GM12892 (cell line): ENCODE measurements at regions not wholly inside any gene's neighbourhood (a gene's known extent, or its start where the extent isn't known, plus 50 kb on each side); places are given as distances from the start of the nearest gene placed in this dataset.
"Not testable (repeated sequence)": the region's sequence is repeated elsewhere in the genome, so short reads cannot be mapped to it uniquely, and the experiment has no call there.

Experiments
- DNase-seq: peaks from one replicate; pipeline ENCODE4 v3.0.0; 2011; ENCODE audit not compliant: insufficient read length
- FAIRE-seq: peaks from 2 replicates; lab custom pipeline; 2011; peaks lifted over from hg19 to GRCh38; lab: Jason Lieb, UNC
- POLR2A ChIP-seq: IDR thresholded peaks from 2 replicates; pipeline ENCODE4 v1.6.1; 2011; ENCODE audit warnings: low read depth, low read length, control low read depth
- POLR2AphosphoS5 ChIP-seq: IDR thresholded peaks from 2 replicates; pipeline ENCODE4 v1.6.1; 2011; ENCODE audit warnings: low read depth, low read length, control low read depth
- TAF1 ChIP-seq: IDR thresholded peaks from 2 replicates; pipeline ENCODE4 v1.6.1; 2011; ENCODE audit warnings: low read depth, mild to moderate bottlenecking, control low read depth, low read length, borderline replicate concordance

DNA sequence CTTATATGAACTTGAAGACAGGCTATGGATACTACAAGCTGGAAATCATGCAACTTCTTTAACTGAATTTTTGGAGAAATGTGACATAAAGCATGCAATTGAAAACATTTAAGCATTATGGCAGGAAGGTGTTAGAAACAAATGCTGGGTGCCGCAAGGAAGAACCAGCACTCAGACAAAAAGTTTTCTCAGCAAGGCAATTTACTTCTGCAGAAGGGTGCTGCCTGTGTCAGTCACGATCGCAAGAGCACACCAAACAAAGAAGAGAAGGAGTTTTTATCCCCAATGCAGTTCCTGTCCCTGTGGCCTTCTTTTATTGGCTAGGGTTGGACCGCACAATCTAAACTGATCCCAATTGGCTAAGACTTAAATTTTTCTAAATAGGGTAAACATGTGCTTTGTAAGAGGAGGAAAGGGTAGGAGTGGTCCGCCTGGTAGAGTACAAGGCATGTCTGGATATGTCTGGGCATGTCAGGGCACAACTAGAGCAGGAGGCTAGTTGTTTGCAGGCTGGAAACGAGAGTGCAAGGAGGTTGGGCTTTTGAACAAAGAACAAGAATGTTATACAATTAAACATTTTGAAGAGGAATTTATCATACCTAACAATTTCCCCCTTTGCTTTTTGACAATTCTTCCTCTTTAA lies 109.6 kb upstream of the FAM3C start:
- TF ChIP-seq TAF1, result no peak
- TF ChIP-seq POLR2A, result no peak
- TF ChIP-seq POLR2AphosphoS5, result no peak
- FAIRE-seq, result no peak
- no peak for DNase-seq

DNA sequence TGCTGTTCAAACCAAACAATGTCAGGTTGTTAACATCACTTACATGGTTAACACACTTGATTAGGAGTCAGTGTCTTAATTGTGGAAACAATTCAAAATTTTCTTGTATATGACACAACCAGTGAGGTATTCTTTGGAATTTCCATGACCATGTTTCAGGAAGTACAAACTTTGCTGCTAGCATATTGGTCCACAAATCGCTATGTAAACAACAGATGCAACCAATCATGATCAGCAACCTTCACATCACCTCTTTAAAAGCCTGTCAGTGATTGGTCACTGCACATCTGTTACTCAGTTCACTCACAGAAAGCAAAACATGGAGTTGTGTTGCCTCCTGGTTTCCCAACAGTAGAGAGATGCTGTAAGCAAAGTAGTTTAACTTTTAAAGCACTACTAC lies 108.9 kb upstream of the FAM3C start:
- TF ChIP-seq POLR2A (no peak), POLR2AphosphoS5 (no peak), TAF1 (no peak)
- FAIRE-seq (no peak), DNase-seq (no peak)

DNA sequence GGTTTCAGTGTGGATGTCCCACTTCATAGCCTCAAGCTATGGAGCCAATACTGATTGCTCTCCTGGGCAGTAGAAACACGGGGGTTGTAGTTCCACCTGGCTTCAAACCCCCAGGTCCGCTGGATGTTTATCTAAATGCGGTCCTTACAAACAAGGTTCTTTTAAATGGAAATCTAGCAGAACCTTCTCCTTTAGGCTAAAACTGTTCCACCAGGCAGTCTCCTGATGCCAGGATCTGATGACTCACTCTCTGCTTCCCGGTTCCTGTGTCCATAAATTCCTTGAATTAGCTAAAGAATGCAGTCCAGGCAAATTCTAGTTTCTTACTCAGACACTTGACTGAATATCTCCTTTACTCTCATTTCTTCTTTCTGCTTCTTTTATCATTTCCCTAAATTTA lies 108.4 kb upstream of the FAM3C start:
- DNase-seq (no peak), FAIRE-seq (no peak)
- no peak for TF ChIP-seq POLR2AphosphoS5
- no peak for TF ChIP-seq TAF1
- no peak for TF ChIP-seq POLR2A

DNA sequence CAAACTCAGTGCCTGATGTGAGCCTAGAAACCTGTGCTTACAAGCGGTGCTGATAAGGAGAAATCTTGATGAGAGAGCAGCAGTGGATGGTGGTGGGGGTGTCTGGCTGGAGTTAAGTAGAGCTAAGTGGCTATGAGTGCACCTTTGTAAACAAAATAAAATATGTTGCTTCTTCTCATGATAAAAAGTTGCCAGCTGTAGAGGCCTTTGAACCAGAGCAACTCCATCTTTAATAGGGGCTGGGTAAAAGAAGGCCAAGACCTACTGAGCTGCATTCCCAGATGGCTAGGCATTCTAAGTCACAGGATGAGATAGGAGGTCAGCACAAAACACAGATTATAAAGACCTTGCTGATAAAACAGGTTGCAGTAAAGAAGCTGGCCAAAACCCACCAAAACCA lies 107.6 kb upstream of the FAM3C start:
- FAIRE-seq (no peak), DNase-seq (no peak)
- TF ChIP-seq POLR2AphosphoS5 (no peak), POLR2A (no peak)

DNA sequence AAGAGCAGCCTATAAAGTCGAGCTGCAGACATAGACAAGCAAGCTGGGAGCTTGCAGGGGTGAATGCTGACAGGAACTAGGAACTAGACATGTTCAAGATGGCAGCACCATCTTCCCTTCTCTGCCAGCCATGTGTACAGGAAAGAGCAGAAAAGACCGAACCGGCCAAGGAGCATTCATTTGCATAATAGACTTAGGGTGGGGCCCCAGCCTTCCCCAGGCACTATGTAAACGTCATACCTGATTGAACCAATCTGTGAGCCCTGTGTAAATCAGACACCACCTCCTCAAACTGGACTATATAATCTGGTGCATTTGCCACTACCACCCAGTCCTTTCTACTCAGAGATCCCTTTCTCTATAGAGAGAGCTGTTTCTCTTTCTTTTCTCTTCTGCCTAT lies 106.9 kb upstream of the FAM3C start:
- no peak for TF ChIP-seq TAF1
- no peak for TF ChIP-seq POLR2AphosphoS5
- TF ChIP-seq POLR2A, result no peak
- DNase-seq (no peak), FAIRE-seq (no peak)

DNA sequence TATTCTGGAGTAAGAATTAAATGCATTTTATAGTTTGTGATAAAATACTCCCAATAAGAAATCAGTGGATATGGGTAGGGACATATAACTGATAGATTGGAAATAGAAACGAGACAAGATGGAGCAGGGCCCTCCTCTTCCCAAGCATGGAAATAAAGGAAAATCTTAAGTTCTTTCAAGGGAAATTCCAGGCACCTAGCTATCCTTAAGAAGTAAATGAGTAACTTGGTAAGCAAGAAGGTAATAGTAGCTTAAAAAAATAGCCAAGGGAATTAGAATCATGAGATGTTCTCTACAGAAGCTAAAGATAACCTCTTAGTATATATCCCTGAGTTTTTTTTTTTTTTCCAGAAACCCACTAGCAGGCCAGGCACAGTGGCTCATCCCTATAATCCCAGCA lies 105.5 kb upstream of the FAM3C start:
- DNase-seq, result no peak
- FAIRE-seq, result no peak
- TF ChIP-seq POLR2AphosphoS5 (no peak), POLR2A (no peak), TAF1 (no peak)

DNA sequence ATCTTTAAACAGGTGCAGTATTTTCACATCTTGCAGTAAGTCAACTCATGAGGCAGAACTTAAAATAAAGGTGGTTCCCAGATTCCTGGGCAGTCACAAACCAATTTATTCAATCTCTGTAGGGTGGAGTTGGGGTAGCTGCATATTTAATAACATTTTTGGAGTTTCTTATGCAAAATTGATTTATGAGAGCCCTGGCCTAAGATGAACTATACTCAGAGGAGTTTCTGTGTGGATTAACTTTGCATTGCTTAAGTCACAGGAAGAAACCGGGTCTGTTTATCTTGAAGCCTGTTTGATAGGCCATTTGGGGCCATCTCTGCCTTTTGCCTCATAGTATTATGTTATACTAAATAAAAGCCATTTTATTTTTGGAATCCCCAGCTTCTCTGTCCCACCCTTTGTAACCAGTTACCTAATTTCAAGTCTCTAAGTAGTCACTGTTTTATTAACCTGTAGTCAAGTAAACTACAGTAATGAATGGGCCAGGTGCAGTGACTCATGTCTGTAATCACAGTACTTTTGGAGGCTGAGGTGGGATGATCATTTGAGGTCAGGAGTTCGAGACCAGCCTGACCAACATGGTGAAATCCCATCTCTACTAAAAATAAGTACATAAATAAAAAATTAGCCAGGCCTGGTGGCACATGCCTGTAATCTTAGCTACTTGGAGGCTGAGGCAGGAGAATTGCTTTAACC lies 104.4 kb upstream of the FAM3C start:
- TF ChIP-seq POLR2AphosphoS5 (no peak), TAF1 (no peak), POLR2A (no peak)
- FAIRE-seq, result no peak
- no peak for DNase-seq

DNA sequence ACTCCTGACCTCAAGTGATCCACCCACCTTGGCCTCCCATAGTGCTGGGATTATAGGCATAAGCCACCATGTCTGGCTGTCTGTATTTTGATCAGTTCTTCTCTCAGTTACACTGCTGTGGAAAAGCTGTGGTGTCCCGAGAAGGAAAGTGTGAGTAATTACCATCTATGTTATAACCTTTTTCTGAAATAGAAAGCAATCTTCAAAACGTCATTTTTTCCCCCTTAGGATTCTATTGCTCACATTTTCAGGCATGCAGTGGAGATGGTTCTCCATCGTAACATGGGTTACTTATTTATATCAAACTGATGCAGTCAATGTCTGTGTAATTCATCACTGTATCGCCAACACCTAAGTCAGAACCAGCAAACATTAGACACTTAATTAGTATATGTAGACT lies 103.5 kb upstream of the FAM3C start:
- DNase-seq, result no peak
- TF ChIP-seq POLR2AphosphoS5, result no peak
- FAIRE-seq, result no peak

DNA sequence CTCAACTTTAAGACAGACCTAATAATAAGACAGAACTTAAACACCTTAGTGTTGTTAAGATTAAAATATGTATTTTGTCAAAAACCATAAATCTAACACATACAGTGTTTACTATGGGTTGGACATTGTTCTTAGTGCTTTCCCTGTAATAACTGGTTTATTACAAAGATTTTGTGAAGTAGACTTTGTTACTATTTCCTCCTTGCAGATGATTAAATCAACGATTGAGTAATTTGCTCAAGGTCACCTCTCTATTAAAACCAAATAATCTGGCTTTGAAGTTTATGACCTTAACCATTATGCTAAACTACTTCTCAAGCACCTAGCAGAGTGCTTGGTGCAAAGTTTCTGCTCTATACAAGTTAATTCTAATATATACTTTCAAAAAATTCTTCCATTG lies 102.7 kb upstream of the FAM3C start:
- no peak for DNase-seq
- TF ChIP-seq TAF1, result no peak
- no peak for TF ChIP-seq POLR2A
- no peak for TF ChIP-seq POLR2AphosphoS5
- no peak for FAIRE-seq

DNA sequence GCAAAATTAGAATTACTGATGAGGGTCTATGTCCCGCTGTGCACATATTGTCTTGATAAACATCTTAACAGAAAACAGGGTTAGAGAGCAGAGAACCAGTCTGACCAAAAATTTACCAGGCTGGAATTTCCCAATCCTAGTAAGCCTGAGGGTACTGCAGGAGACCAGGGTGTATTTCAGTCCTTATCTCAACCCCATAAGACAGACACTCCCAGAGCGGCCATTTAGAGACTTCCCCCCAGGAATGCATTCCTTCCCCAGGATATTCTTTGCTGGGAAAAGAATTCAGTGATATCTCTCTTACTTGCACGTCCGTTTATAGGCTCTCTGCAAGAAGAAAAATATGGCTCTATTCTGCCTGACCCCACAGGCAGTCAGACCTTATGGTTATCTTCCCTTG lies 101.4 kb upstream of the FAM3C start:
- not testable (repeated sequence) for FAIRE-seq, DNase-seq

DNA sequence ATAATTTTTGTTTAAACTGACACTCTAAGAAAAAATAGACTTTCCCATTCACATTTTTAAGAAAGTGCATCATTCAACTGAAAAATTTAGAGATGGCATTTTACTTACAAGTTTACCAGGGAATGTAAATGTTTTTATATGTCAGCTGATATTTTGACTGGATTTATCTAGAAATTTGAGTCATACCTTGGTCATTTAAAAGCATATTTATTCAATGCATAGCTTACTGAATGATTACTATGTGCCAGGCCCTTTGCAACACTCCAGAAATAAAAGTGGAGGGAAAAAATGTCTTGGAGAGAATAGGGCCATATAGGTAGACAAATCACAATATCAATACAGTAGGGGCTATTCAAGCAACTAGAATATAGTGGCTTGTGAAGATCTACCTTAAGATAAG lies 98.4 kb upstream of the FAM3C start:
- TF ChIP-seq POLR2A (no peak), POLR2AphosphoS5 (no peak), TAF1 (no peak)
- no peak for FAIRE-seq

DNA sequence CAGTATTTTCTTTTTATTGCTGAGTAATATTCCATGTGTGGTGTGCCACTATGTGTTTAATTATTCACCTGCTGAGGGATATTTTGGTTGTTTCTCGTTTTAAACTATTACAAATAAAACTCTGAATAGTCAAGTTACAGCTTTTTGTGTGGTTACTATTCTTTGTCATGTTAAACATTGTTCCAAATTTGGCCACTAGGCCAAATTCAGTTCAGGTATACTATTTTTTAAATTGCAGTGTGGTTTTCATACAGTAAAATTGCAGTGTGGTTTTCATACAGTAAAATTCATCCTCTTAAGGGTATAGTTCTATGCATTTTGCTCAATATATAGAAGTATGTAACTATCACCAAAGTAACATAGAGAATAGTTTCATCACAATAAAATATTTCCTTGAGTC lies 97.4 kb upstream of the FAM3C start:
- TF ChIP-seq POLR2A, result no peak
- TF ChIP-seq POLR2AphosphoS5, result no peak
- no peak for TF ChIP-seq TAF1
- DNase-seq, result no peak
- no peak for FAIRE-seq

More for the DNA sequence above, 98.4 kb upstream of the FAM3C start:
- no peak for DNase-seq

DNA sequence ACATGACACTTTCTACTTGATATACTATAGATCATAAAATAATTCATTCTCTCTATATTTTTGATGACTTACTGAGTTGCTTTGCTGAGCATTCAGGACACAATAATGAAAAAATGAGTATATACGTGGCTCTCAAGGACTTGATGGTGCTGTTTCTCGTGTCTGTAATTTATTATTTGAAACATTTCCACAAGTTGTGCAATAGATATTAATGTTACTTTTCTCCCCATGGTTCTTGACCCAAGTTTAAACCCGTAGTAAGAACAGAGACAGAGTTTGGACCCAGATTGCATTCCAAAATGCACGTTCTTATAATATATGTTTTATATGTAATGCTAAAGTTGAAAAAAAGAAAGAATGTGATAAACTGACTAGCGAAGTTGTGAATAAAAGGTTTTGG lies 94.2 kb upstream of the FAM3C start:
- no peak for DNase-seq
- FAIRE-seq, result no peak
- TF ChIP-seq POLR2A, result no peak
- TF ChIP-seq TAF1, result no peak
- TF ChIP-seq POLR2AphosphoS5, result no peak
